Keratinocyte (primary cell): ENCODE measurements at regions not wholly inside any gene's neighbourhood (a gene's known extent, or its start where the extent isn't known, plus 50 kb on each side); places are given as distances from the start of the nearest gene placed in this dataset.

Experiments
- DNase-seq: peaks from one replicate; pipeline ENCODE4 v3.0.0-alpha.2; 2011; ENCODE audit warnings: low read depth, missing footprints, low spot score
- FAIRE-seq: peaks from 2 replicates; lab custom pipeline; 2011; peaks lifted over from hg19 to GRCh38; lab: Jason Lieb, UNC
- H2AFZ ChIP-seq: 2 replicates; pipeline ENCODE4 v1.6.0; 2012; ENCODE audit warnings: low read length, control low read depth, inconsistent platforms; ENCODE audit not compliant: control insufficient read depth
- H3K27ac ChIP-seq: 2 replicates; pipeline ENCODE4 v1.5.1; 2011; ENCODE audit warnings: low read length; ENCODE audit not compliant: control insufficient read depth, insufficient read depth
- H3K27me3 ChIP-seq: 3 replicates; pipeline ENCODE4 v1.6.0; 2011; ENCODE audit warnings: low read length; ENCODE audit not compliant: control insufficient read depth, insufficient read depth; ENCODE audit errors: extremely low read depth
- H3K36me3 ChIP-seq, 2 experiments: 2 replicates in 1 of 2; 3 replicates in 1 of 2; pipeline ENCODE4 v1.5.1; 2011; ENCODE audit warnings: low read length in 2 of 2, mild to moderate bottlenecking in 1 of 2; ENCODE audit not compliant: control insufficient read depth in 2 of 2, insufficient read depth in 2 of 2; ENCODE audit errors: extremely low read depth in 1 of 2
- H3K4me1 ChIP-seq: 3 replicates; pipeline ENCODE4 v1.5.1; 2011; ENCODE audit warnings: low read length; ENCODE audit not compliant: control insufficient read depth, insufficient read depth; ENCODE audit errors: extremely low read depth
- H3K4me2 ChIP-seq: 3 replicates; pipeline ENCODE4 v1.6.0; 2011; ENCODE audit warnings: low read depth, low read length; ENCODE audit not compliant: control insufficient read depth, insufficient read depth; ENCODE audit errors: extremely low read depth
- H3K4me3 ChIP-seq, 3 experiments: fragments of 200-600 bp in 1 of 3; sonication (generic) in 1 of 3; 2 replicates in 2 of 3; 3 replicates in 1 of 3; pipeline ENCODE4 v1.5.1; 2011 to 2016; ENCODE audit warnings: low read length in 3 of 3, mild to moderate bottlenecking in 3 of 3, control low read depth in 2 of 3, inconsistent platforms in 1 of 3, low read depth in 1 of 3, mixed read lengths in 1 of 3, mixed run types in 1 of 3, moderate library complexity in 1 of 3; ENCODE audit not compliant: control insufficient read depth in 2 of 3, insufficient read depth in 2 of 3; ENCODE audit errors: extremely low read depth in 1 of 3
- H3K79me2 ChIP-seq: 2 replicates; pipeline ENCODE4 v1.6.0; 2012; ENCODE audit warnings: low read length; ENCODE audit not compliant: control insufficient read depth, insufficient read depth
- H3K9ac ChIP-seq: 3 replicates; pipeline ENCODE4 v1.6.0; 2011; ENCODE audit warnings: low read length; ENCODE audit not compliant: control insufficient read depth, insufficient read depth; ENCODE audit errors: extremely low read depth
- H3K9me1 ChIP-seq: 3 replicates; pipeline ENCODE4 v1.6.0; 2011; ENCODE audit warnings: low read length; ENCODE audit not compliant: control insufficient read depth, insufficient read depth; ENCODE audit errors: extremely low read depth
- H3K9me3 ChIP-seq: 2 replicates; pipeline ENCODE4 v1.5.1; 2012; ENCODE audit warnings: low read depth, low read length; ENCODE audit not compliant: control insufficient read depth
- H4K20me1 ChIP-seq: 3 replicates; pipeline ENCODE4 v1.6.0; 2011; ENCODE audit warnings: low read length; ENCODE audit not compliant: control insufficient read depth, insufficient read depth; ENCODE audit errors: extremely low read depth
- EZH2 ChIP-seq: IDR thresholded peaks from one replicate; pipeline ENCODE4 v1.6.1; 2012; ENCODE audit warnings: inconsistent platforms, mild to moderate bottlenecking, low read length, moderate library complexity
- dilution Hi-C: fragments of 300-500 bp; cut with MboI; formaldehyde crosslinking; loops from one replicate; pipeline ENCODE4 v1.7.0; 2020; ENCODE audit warnings: low sequenced_read_pairs; ENCODE audit not compliant: extremely low pct_ligation_motif_present
- TF ChIP-seq, protein P1 (sequence below), 3 experiments: IDR thresholded peaks in 1 of 3; conservative IDR thresholded peaks in 1 of 3; optimal IDR thresholded peaks in 1 of 3; 2 replicates in 2 of 3; 3 replicates in 1 of 3; pipeline versions ENCODE3 to v1.5.1; 2011; ENCODE audit warnings: low read length in 3 of 3, mild to moderate bottlenecking in 3 of 3, moderate library complexity in 2 of 3, control low read depth in 1 of 3, inconsistent platforms in 1 of 3; ENCODE audit not compliant: insufficient read depth in 2 of 3; ENCODE audit errors: extremely low read depth in 1 of 3

DNA sequence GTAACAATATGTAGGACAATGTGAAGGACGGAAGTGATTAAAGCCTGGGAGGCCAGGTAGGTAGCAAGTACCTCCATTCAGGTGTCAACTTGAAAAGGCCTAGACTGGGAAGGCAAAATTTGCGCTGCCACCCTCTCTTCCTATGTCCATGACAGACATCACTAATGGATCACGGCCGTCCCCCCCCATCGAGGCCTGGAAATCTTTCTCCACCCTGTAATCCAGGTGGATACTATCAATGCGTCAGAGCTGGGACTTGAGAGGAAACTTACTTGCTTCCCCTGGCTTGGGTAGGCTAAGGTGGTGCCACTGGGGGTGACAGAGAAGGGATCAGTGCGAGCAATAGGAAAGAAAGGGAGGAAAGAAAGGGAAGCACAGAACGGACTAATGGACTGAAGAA lies 156.1 kb downstream of the SALL1 start:
- H3K4me3 ChIP-seq = no peak overlapping the region
- H3K27ac ChIP-seq = no peak overlapping the region
- DNase-seq = no peak
- H4K20me1 ChIP-seq = no peaks in the 10 kb centered on the region
- no peaks in the 10 kb centered on the region for H3K9me1 ChIP-seq
- no peaks in the 10 kb centered on the region for H3K4me1 ChIP-seq
- no peak for FAIRE-seq
- no peak overlapping the region for H3K4me2 ChIP-seq
- no peaks in the 10 kb centered on the region for H3K9me3 ChIP-seq
- dilution Hi-C loops = no loop called here
- H3K9ac ChIP-seq = no peak overlapping the region
- H2AFZ ChIP-seq = no peak overlapping the region
- no peak for TF ChIP-seq EZH2
- TF ChIP-seq, protein P1, sequence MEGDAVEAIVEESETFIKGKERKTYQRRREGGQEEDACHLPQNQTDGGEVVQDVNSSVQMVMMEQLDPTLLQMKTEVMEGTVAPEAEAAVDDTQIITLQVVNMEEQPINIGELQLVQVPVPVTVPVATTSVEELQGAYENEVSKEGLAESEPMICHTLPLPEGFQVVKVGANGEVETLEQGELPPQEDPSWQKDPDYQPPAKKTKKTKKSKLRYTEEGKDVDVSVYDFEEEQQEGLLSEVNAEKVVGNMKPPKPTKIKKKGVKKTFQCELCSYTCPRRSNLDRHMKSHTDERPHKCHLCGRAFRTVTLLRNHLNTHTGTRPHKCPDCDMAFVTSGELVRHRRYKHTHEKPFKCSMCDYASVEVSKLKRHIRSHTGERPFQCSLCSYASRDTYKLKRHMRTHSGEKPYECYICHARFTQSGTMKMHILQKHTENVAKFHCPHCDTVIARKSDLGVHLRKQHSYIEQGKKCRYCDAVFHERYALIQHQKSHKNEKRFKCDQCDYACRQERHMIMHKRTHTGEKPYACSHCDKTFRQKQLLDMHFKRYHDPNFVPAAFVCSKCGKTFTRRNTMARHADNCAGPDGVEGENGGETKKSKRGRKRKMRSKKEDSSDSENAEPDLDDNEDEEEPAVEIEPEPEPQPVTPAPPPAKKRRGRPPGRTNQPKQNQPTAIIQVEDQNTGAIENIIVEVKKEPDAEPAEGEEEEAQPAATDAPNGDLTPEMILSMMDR (optimal IDR thresholded peaks at IDR 0.05 in 1 of 3, IDR thresholded peaks at IDR 0.05 in 1 of 3, conservative IDR thresholded peaks at IDR 0.05 in 1 of 3; ENCODE audit: extremely low read depth in 1 of 3, insufficient read depth in 2 of 3, low read length in 3 of 3) = no peak
- H3K36me3 ChIP-seq = no peaks in the 10 kb centered on the region
- no peaks in the 10 kb centered on the region for H3K79me2 ChIP-seq
- no peaks in the 10 kb centered on the region for H3K27me3 ChIP-seq

DNA sequence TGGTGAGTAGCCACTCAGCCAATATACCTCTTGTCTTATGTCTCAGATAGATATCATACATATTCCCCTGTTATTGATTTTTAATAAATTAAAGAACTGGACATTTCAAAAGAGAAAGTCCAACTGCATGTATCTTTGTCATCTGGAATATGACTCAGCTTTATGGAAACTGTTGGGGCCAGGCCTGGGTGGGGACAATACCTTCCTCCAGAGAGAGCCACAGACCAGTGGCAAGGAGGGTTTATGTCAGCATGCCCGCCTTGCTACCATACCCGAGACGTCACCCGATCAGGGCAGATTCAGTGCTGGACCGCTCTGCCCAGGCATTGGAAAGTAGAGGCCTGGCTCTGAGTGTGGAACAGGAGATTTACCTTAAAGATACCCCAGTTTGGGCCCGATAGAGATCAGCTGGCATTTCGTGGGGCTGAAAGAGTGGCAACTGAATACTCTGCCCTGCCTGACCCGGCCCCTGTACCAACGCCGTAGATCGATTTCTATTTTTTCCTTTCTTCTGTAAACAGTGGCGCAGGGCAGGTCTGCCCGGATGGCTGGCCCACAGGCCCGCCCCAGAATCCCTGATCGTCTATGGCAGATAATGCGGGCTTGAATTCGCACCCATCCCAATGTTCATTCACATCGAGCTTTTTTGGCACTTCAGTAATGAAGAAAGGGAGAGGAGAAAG lies 158.6 kb downstream of the SALL1 start:
- no peaks in the 10 kb centered on the region for H4K20me1 ChIP-seq
- H3K79me2 ChIP-seq = no peaks in the 10 kb centered on the region
- DNase-seq (no peak), FAIRE-seq (no peak)
- no peak overlapping the region for H3K9ac ChIP-seq
- dilution Hi-C loops = no loop called here
- H3K36me3 ChIP-seq = no peaks in the 10 kb centered on the region
- no peaks in the 10 kb centered on the region for H3K27me3 ChIP-seq
- no peaks in the 10 kb centered on the region for H3K4me1 ChIP-seq
- no peak for TF ChIP-seq EZH2
- TF ChIP-seq, protein P1 (optimal IDR thresholded peaks at IDR 0.05 in 1 of 3, IDR thresholded peaks at IDR 0.05 in 1 of 3, conservative IDR thresholded peaks at IDR 0.05 in 1 of 3; ENCODE audit: extremely low read depth in 1 of 3, insufficient read depth in 2 of 3, low read length in 3 of 3) = no peak
- no peak overlapping the region for H3K27ac ChIP-seq
- H3K4me2 ChIP-seq = no peak overlapping the region
- H3K9me1 ChIP-seq = no peaks in the 10 kb centered on the region
- no peak overlapping the region for H3K4me3 ChIP-seq
- no peak overlapping the region for H2AFZ ChIP-seq
- no peaks in the 10 kb centered on the region for H3K9me3 ChIP-seq
